HepG2 (cell line): ENCODE measurements at regions not wholly inside any gene's neighbourhood (a gene's known extent, or its start where the extent isn't known, plus 50 kb on each side); places are given as distances from the start of the nearest gene placed in this dataset.

ENCODE experiments used
- ATAC-seq: fragments of 200-7000 bp; cut with Tn5 transposase; 3 replicates; pipeline ENCODE4 v1.9.1; 2020; ENCODE audit warnings: mild to moderate bottlenecking, moderate library complexity
- BruUV-seq: library from RNA; stranded (reverse); fragments of 400-500 nt; replicated peaks from 2 replicates; lab custom pipeline; 2021; lab: Mats Ljungman, UMichigan
- CTCF ChIA-PET: fragments of 300-600 bp; formaldehyde crosslinking; extraction: SDS; loops from one replicate; lab custom pipeline; 2021; ENCODE audit warnings: low total read pairs, inconsistent platforms, low intra/inter-chr PET ratio; lab: Yijun Ruan, JAX
- POLR2A ChIA-PET: fragments of 350-600 bp; sonication (Branson Sonifier 250); formaldehyde crosslinking; loops from one replicate; lab custom pipeline; 2020; ENCODE audit warnings: antibody characterized with exemption, inconsistent platforms; lab: Yijun Ruan, JAX
- DNase-seq: peaks from one replicate; pipeline ENCODE4 v3.0.0-alpha.2; 2015; ENCODE audit warnings: low spot score
- FAIRE-seq: peaks from 3 replicates; lab custom pipeline; 2011; peaks lifted over from hg19 to GRCh38; lab: Jason Lieb, UNC
- H2AFZ ChIP-seq: one replicate; pipeline ENCODE4 v1.6.1; 2011; ENCODE audit warnings: low read length, inconsistent platforms
- H3K27ac ChIP-seq: fragments of 300-600 bp; 3 replicates; pipeline ENCODE4 v1.8.0; 2011; ENCODE audit warnings: mixed run types, mild to moderate bottlenecking, mixed read lengths, low read length, inconsistent platforms; ENCODE audit not compliant: insufficient read depth; ENCODE audit errors: extremely low read length
- H3K27me3 ChIP-seq, 2 experiments: fragments of 200-600 bp in 1 of 2; 2 replicates in 1 of 2; 3 replicates in 1 of 2; pipeline versions ENCODE4 v1.6.0 to v1.8.0; 2011; ENCODE audit warnings: low read length in 2 of 2, mild to moderate bottlenecking in 2 of 2, moderate library complexity in 2 of 2, inconsistent platforms in 1 of 2; ENCODE audit not compliant: insufficient read depth in 2 of 2, control insufficient read depth in 1 of 2
- H3K36me3 ChIP-seq, 2 experiments: fragments of 200-600 bp in 1 of 2; replicated peaks in 1 of 2; 2 replicates in 1 of 2; 3 replicates in 1 of 2; pipeline versions ENCODE4 v1.5.1 to v1.8.0; 2011; ENCODE audit warnings: low read length in 2 of 2, inconsistent platforms in 1 of 2; ENCODE audit not compliant: insufficient read depth in 2 of 2, control insufficient read depth in 1 of 2
- H3K4me1 ChIP-seq: 2 replicates; pipeline ENCODE4 v1.5.1; 2012; ENCODE audit warnings: low read length, inconsistent platforms; ENCODE audit not compliant: insufficient read depth
- H3K4me2 ChIP-seq: 2 replicates; pipeline ENCODE4 v1.6.0; 2011; ENCODE audit warnings: low read depth, low read length, inconsistent platforms
- H3K4me3 ChIP-seq, 3 experiments: fragments of 200-600 bp in 1 of 3; sonication (generic), shearing (Covaris generic) in 1 of 3; replicated peaks in 1 of 3; 2 replicates each; pipeline ENCODE4 v1.5.1; 2011 to 2016; ENCODE audit warnings: low read length in 3 of 3, inconsistent platforms in 2 of 3, low read depth in 2 of 3, mild to moderate bottlenecking in 2 of 3, control low read depth in 1 of 3, mixed read lengths in 1 of 3; ENCODE audit not compliant: insufficient read depth in 1 of 3
- H3K79me2 ChIP-seq: one replicate; pipeline ENCODE4 v1.6.1; 2011; ENCODE audit warnings: low read length, inconsistent platforms; ENCODE audit not compliant: insufficient read depth
- H3K9ac ChIP-seq: 2 replicates; pipeline ENCODE4 v1.6.0; 2011; ENCODE audit warnings: mild to moderate bottlenecking, low read depth, low read length, inconsistent platforms; ENCODE audit not compliant: insufficient read depth
- H3K9me3 ChIP-seq: 2 replicates; pipeline ENCODE4 v1.5.1; 2012; ENCODE audit warnings: mild to moderate bottlenecking, low read length
- H4K20me1 ChIP-seq: 2 replicates; pipeline ENCODE4 v1.6.0; 2011; ENCODE audit warnings: inconsistent platforms, mild to moderate bottlenecking, low read length, moderate library complexity; ENCODE audit not compliant: insufficient read depth
- FOXK1 ChIP-seq: sonication (generic); formaldehyde crosslinking; IDR thresholded peaks from 2 replicates; pipeline ENCODE4 v1.4.0; 2020; ENCODE audit warnings: low read depth, missing genetic modification reagents, borderline replicate concordance
- KDM1A ChIP-seq: IDR thresholded peaks from 2 replicates; pipeline ENCODE4 v1.6.1; 2016; ENCODE audit warnings: missing compliant biosample characterization
- KDM5A ChIP-seq: fragments of 200-600 bp; sonication (generic); IDR thresholded peaks from 2 replicates; pipeline ENCODE4 v1.7.0; 2018; ENCODE audit warnings: antibody characterized with exemption, mild to moderate bottlenecking, low read length, borderline replicate concordance
- MIER2 ChIP-seq: IDR thresholded peaks from 2 replicates; pipeline ENCODE4 v1.6.1; 2016; ENCODE audit warnings: missing biosample characterization, missing genetic modification reagents
- NFIC ChIP-seq: IDR thresholded peaks from 2 replicates; pipeline ENCODE4 v1.6.1; 2012; ENCODE audit warnings: mild to moderate bottlenecking, low read length, inconsistent platforms
- SMAD1 ChIP-seq: sonication (generic); formaldehyde crosslinking; IDR thresholded peaks from 2 replicates; pipeline ENCODE4 v1.4.0; 2020; ENCODE audit warnings: missing genetic modification reagents, low read depth, mild to moderate bottlenecking, borderline replicate concordance
- SMC3 ChIP-seq: IDR thresholded peaks from 2 replicates; pipeline ENCODE4 v1.6.1; 2011; ENCODE audit warnings: low read length, improper control_type of control experiment
- SSRP1 ChIP-seq: IDR thresholded peaks from 2 replicates; pipeline ENCODE4 v1.6.1; 2016; ENCODE audit warnings: control low read depth
- ZNF326 ChIP-seq: sonication (generic); formaldehyde crosslinking; IDR thresholded peaks from 2 replicates; pipeline ENCODE4 v1.4.0; 2020; ENCODE audit warnings: missing genetic modification reagents, borderline replicate concordance
- ZNF589 ChIP-seq: sonication (generic); formaldehyde crosslinking; conservative IDR thresholded peaks from 2 replicates; pipeline ENCODE4 v1.8.0; 2022; ENCODE audit warnings: mild to moderate bottlenecking, moderate library complexity, missing genetic modification reagents
- ZNF713 ChIP-seq: sonication (generic); formaldehyde crosslinking; IDR thresholded peaks from 2 replicates; pipeline ENCODE4 v1.4.0; 2020; ENCODE audit warnings: mild to moderate bottlenecking, missing genetic modification reagents
- ZNF75D ChIP-seq: sonication (generic); formaldehyde crosslinking; IDR thresholded peaks from 2 replicates; pipeline ENCODE4 v1.8.1; 2023; ENCODE audit warnings: missing genetic modification reagents, mild to moderate bottlenecking, borderline replicate concordance
- WGBS: methylation state at CpG from one replicate; pipeline ENCODE4 v1.1.6; 2017; ENCODE audit warnings: low lambda C conversion rate; 5-methylcytosine and 5-hydroxymethylcytosine counted together
- in situ Hi-C: cut with HindIII; loops from 2 replicates; pipeline ENCODE4 v1.10.0; 2017; ENCODE audit warnings: low pct_unique_long_range_greater_than_20kb; ENCODE audit not compliant: extremely low pct_ligation_motif_present
- intact Hi-C: fragments of 100-400 bp; cut with micrococcal nuclease; formaldehyde crosslinking; loops from one replicate; pipeline ENCODE4 v1.10.0; 2022; ENCODE audit not compliant: unreplicated experiment
- TF ChIP-seq, protein P1 (sequence below): sonication (generic); formaldehyde crosslinking; IDR thresholded peaks from 2 replicates; pipeline ENCODE4 v1.4.0; 2020; ENCODE audit warnings: mild to moderate bottlenecking, missing genetic modification reagents

DNA sequence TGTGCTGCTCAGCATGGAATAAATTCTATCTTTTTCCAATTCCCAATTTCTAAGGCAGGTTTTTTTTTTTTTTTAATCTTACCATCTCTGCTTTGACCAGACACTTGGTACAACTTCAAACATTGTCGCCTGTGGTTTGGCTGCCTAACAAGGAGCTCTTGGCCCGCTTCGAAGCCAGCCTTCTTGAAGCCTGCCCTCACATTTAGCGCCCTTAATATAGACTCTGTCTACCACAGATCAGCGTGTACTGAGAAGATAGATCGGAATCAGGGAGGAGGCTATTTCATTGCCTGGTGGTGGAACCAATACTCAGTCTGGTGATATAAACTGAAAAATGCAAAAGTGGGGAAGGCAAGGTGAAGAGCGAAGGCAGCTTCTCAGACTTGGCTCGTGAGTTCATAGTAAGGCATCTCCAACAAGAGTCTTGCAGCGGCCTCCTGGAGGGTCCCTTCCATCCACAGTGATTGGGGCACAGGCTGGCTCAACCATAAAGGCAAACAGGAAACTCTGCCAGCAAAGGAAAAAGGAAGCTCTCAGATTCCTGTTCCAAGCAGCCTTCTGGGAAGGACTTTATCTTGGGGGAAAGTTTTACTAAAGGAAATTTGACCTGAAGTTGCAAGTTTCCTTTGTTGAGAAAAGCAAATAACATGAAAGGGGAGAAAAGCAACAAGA lies 103.2 kb upstream of the BCL2L14 start:
- ChIA-PET CTCF (no interaction called here), POLR2A (no interaction called here)
- no peak overlapping the region for H3K9ac ChIP-seq
- H3K4me3 ChIP-seq: no peak overlapping the region
- no peaks in the 10 kb centered on the region for H3K79me2 ChIP-seq
- no TSS peak for BruUV-seq
- H3K27me3 ChIP-seq: peaks cover 0 to 15% of the 10 kb centered on the region in 2 experiments; a peak in 2 of 5 replicates
- intact Hi-C loops (no loop called here), in situ Hi-C loops (no loop called here)
- H3K27ac ChIP-seq: no peak overlapping the region
- H3K4me2 ChIP-seq: no peak overlapping the region
- no peak for DNase-seq
- no peak for ATAC-seq
- TF ChIP-seq ZNF75D (CRISPR knock-in tag): no peak
- TF ChIP-seq, protein P1, sequence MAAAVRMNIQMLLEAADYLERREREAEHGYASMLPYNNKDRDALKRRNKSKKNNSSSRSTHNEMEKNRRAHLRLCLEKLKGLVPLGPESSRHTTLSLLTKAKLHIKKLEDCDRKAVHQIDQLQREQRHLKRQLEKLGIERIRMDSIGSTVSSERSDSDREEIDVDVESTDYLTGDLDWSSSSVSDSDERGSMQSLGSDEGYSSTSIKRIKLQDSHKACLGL (CRISPR knock-in tag): no peak
- TF ChIP-seq KDM5A: no peak
- no peak for TF ChIP-seq FOXK1
- no peak for TF ChIP-seq ZNF326 (CRISPR knock-in tag)
- TF ChIP-seq MIER2: no peak
- TF ChIP-seq KDM1A (CRISPR knock-in tag): no peak
- no peak for TF ChIP-seq SMC3
- TF ChIP-seq ZNF589: no peak
- TF ChIP-seq SSRP1: no peak
- no peak for TF ChIP-seq NFIC
- no peak for TF ChIP-seq ZNF713 (CRISPR knock-in tag)
- TF ChIP-seq SMAD1: no peak
- 59% methylated on average over 9 of the region's 9 CpGs for WGBS
- H3K36me3 ChIP-seq: no peaks in the 10 kb centered on the region
- H3K9me3 ChIP-seq: no peaks in the 10 kb centered on the region
- FAIRE-seq: no peak
- no peak overlapping the region for H2AFZ ChIP-seq
- H4K20me1 ChIP-seq: no peaks in the 10 kb centered on the region
- H3K4me1 ChIP-seq: no peaks in the 10 kb centered on the region
